GM23248 (cell line): ENCODE measurements at regions not wholly inside any gene's neighbourhood (a gene's known extent, or its start where the extent isn't known, plus 50 kb on each side); places are given as distances from the start of the nearest gene placed in this dataset.

Source experiments
- EZH2 ChIP-seq: fragments of 200-600 bp; sonication (generic); IDR thresholded peaks from 2 replicates; pipeline ENCODE4 v1.6.1; 2018; ENCODE audit warnings: antibody characterized with exemption, mild to moderate bottlenecking; ENCODE audit not compliant: insufficient read depth, poor library complexity, severe bottlenecking
- EZH2phosphoT487 ChIP-seq: fragments of 200-600 bp; sonication (generic); IDR thresholded peaks from 2 replicates; pipeline ENCODE4 v1.6.1; 2018; ENCODE audit warnings: antibody characterized with exemption, moderate library complexity, mild to moderate bottlenecking, low read depth; ENCODE audit not compliant: insufficient read depth

- no peak for TF ChIP-seq EZH2
- no peak for TF ChIP-seq EZH2phosphoT487
Measured at GRCh38 chr20:61135968-61136367, 116.1 kb upstream of the CDH4 start.
